ENCODE measurements at regions not wholly inside any gene's neighbourhood (a gene's known extent, or its start where the extent isn't known, plus 50 kb on each side); places are given as distances from the start of the nearest gene placed in this dataset.

- DNase-seq (ENCODE audit: low read depth in 4 of 4, low spot score in 1 of 4), result no peak
Measured at GRCh38 chr11:119830400-119830799, 101.4 kb upstream of the NECTIN1 start.

GRCh38 chr11:119829402-119829801 lies 100.4 kb upstream of the NECTIN1 start:
- no peak for DNase-seq (ENCODE audit: low read depth in 4 of 4, low spot score in 1 of 4)

GRCh38 chr11:119828819-119829218 lies 99.8 kb upstream of the NECTIN1 start:
- DNase-seq (ENCODE audit: low read depth in 4 of 4, low spot score in 1 of 4), result no peak

GRCh38 chr11:119828006-119828405 lies 99.0 kb upstream of the NECTIN1 start:
- no peak for DNase-seq (ENCODE audit: low read depth in 4 of 4, low spot score in 1 of 4)

GRCh38 chr11:119827113-119827512 lies 98.1 kb upstream of the NECTIN1 start:
- no peak for DNase-seq (ENCODE audit: low read depth in 4 of 4, low spot score in 1 of 4)

- no peak for DNase-seq (ENCODE audit: low read depth in 4 of 4, low spot score in 1 of 4)
Measured at GRCh38 chr11:119823077-119823476, 94.1 kb upstream of the NECTIN1 start.

- DNase-seq (ENCODE audit: low read depth in 4 of 4, low spot score in 1 of 4), result no peak
Measured at GRCh38 chr11:119816660-119817059, 87.7 kb upstream of the NECTIN1 start.

- DNase-seq (ENCODE audit: low read depth in 4 of 4, low spot score in 1 of 4), result no peak
Measured at GRCh38 chr11:119814766-119815165, 85.8 kb upstream of the NECTIN1 start.

GRCh38 chr11:119810478-119811232 lies 81.7 kb upstream of the NECTIN1 start:
- no peak for DNase-seq (ENCODE audit: low read depth in 4 of 4, low spot score in 1 of 4)

- DNase-seq (ENCODE audit: low read depth in 4 of 4, low spot score in 1 of 4), result no peak
Measured at GRCh38 chr11:119809346-119809745, 80.3 kb upstream of the NECTIN1 start.

- DNase-seq (ENCODE audit: low read depth in 4 of 4, low spot score in 1 of 4), result no peak
Measured at GRCh38 chr11:119808407-119809185, 79.6 kb upstream of the NECTIN1 start.

GRCh38 chr11:119807841-119808240 lies 78.8 kb upstream of the NECTIN1 start:
- no peak for DNase-seq (ENCODE audit: low read depth in 4 of 4, low spot score in 1 of 4)

GRCh38 chr11:119807402-119807801 lies 78.4 kb upstream of the NECTIN1 start:
- no peak for DNase-seq (ENCODE audit: low read depth in 4 of 4, low spot score in 1 of 4)

GRCh38 chr11:119806064-119806915 lies 77.3 kb upstream of the NECTIN1 start:
- DNase-seq (ENCODE audit: low read depth in 4 of 4, low spot score in 1 of 4), result no peak

GRCh38 chr11:119805663-119806062 lies 76.7 kb upstream of the NECTIN1 start:
- DNase-seq (ENCODE audit: low read depth in 4 of 4, low spot score in 1 of 4), result no peak

GRCh38 chr11:119804698-119805097 lies 75.7 kb upstream of the NECTIN1 start:
- DNase-seq (ENCODE audit: low read depth in 4 of 4, low spot score in 1 of 4), result no peak

- no peak for DNase-seq (ENCODE audit: low read depth in 4 of 4, low spot score in 1 of 4)
Measured at GRCh38 chr11:119803726-119804294, 74.8 kb upstream of the NECTIN1 start.

GRCh38 chr11:119803139-119803538 lies 74.1 kb upstream of the NECTIN1 start:
- no peak for DNase-seq (ENCODE audit: low read depth in 4 of 4, low spot score in 1 of 4)

GRCh38 chr11:119802670-119803069 lies 73.7 kb upstream of the NECTIN1 start:
- no peak for DNase-seq (ENCODE audit: low read depth in 4 of 4, low spot score in 1 of 4)

- DNase-seq (ENCODE audit: low read depth in 4 of 4, low spot score in 1 of 4), result no peak
Measured at GRCh38 chr11:119800619-119801018, 71.6 kb upstream of the NECTIN1 start.

GRCh38 chr11:119800171-119800570 lies 71.2 kb upstream of the NECTIN1 start:
- no peak for DNase-seq (ENCODE audit: low read depth in 4 of 4, low spot score in 1 of 4)
